ENCODE measurements at regions not wholly inside any gene's neighbourhood (a gene's known extent, or its start where the extent isn't known, plus 50 kb on each side); places are given as distances from the start of the nearest gene placed in this dataset.

- no peak for DNase-seq (ENCODE audit: low read depth in 2 of 2)
- H3K4me3 ChIP-seq (replicated peaks in 1 of 2; ENCODE audit: low read depth in 2 of 2, low read length in 2 of 2) = no peak overlapping the region
- TF ChIP-seq CTCF (IDR thresholded peaks at IDR 0.05; ENCODE audit: low read depth, low read length) = no peak
Observed at GRCh38 chr2:41313082-41313481, 734.7 kb upstream of the PKDCC start.

GRCh38 chr2:41314511-41315070, 733.2 kb upstream of the PKDCC start:
- TF ChIP-seq CTCF (IDR thresholded peaks at IDR 0.05; ENCODE audit: low read depth, low read length) = no peak
- H3K4me3 ChIP-seq (replicated peaks in 1 of 2; ENCODE audit: low read depth in 2 of 2, low read length in 2 of 2) = no peak overlapping the region
- no peak for DNase-seq (ENCODE audit: low read depth in 2 of 2)

- H3K4me3 ChIP-seq (replicated peaks in 1 of 2; ENCODE audit: low read depth in 2 of 2, low read length in 2 of 2) = no peak overlapping the region
- no peak for DNase-seq (ENCODE audit: low read depth in 2 of 2)
- TF ChIP-seq CTCF (IDR thresholded peaks at IDR 0.05; ENCODE audit: low read depth, low read length) = no peak
Observed at GRCh38 chr2:41319437-41319836, 728.4 kb upstream of the PKDCC start.

- no peak for TF ChIP-seq CTCF (IDR thresholded peaks at IDR 0.05; ENCODE audit: low read depth, low read length)
- DNase-seq (ENCODE audit: low read depth in 2 of 2) = no peak
- no peak overlapping the region for H3K4me3 ChIP-seq (replicated peaks in 1 of 2; ENCODE audit: low read depth in 2 of 2, low read length in 2 of 2)
Observed at GRCh38 chr2:41320491-41320890, 727.3 kb upstream of the PKDCC start.

- no peak for TF ChIP-seq CTCF (IDR thresholded peaks at IDR 0.05; ENCODE audit: low read depth, low read length)
- no peak overlapping the region for H3K4me3 ChIP-seq (replicated peaks in 1 of 2; ENCODE audit: low read depth in 2 of 2, low read length in 2 of 2)
- no peak for DNase-seq (ENCODE audit: low read depth in 2 of 2)
Observed at GRCh38 chr2:41321351-41321750, 726.5 kb upstream of the PKDCC start.

GRCh38 chr2:41326851-41327250, 721.0 kb upstream of the PKDCC start:
- DNase-seq (ENCODE audit: low read depth in 2 of 2) = no peak
- TF ChIP-seq CTCF (IDR thresholded peaks at IDR 0.05; ENCODE audit: low read depth, low read length) = no peak
- no peak overlapping the region for H3K4me3 ChIP-seq (replicated peaks in 1 of 2; ENCODE audit: low read depth in 2 of 2, low read length in 2 of 2)

GRCh38 chr2:41329040-41329439, 718.8 kb upstream of the PKDCC start:
- no peak for DNase-seq (ENCODE audit: low read depth in 2 of 2)
- no peak overlapping the region for H3K4me3 ChIP-seq (replicated peaks in 1 of 2; ENCODE audit: low read depth in 2 of 2, low read length in 2 of 2)
- no peak for TF ChIP-seq CTCF (IDR thresholded peaks at IDR 0.05; ENCODE audit: low read depth, low read length)

Measured in cardiac fibroblast (primary cell).